ENCODE measurements at regions not wholly inside any gene's neighbourhood (a gene's known extent, or its start where the extent isn't known, plus 50 kb on each side); places are given as distances from the start of the nearest gene placed in this dataset.

DNA sequence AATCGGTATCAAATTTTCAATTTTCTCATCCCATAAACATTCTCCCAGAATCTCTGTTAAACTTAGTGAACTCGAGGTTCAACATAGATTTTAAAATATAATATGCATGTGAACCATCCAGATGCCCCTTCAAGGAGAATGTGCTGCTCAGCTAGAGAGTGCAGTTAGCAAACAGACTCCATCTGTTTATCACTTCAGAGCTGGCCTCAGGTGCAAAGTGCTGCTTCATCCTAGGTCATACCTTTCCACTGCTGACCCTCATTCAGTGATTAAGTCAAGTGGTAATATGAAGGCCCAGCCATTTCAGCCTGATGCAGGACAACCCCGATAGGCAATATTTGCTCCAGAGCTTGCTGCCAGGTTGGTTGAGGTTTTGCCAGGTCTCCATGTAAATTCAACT, 339.0 kb upstream of the POU5F2 start:
- no peak for TF ChIP-seq CTCF (IDR thresholded peaks at IDR 0.05)
- no peak for TF ChIP-seq POLR2A (IDR thresholded peaks at IDR 0.05)

Measured in lower leg skin (tissue), 3 donors.